ENCODE measurements at regions not wholly inside any gene's neighbourhood (a gene's known extent, or its start where the extent isn't known, plus 50 kb on each side); places are given as distances from the start of the nearest gene placed in this dataset.

- TF ChIP-seq CTCF (IDR thresholded peaks at IDR 0.05; ENCODE audit: insufficient read depth, low read length) = no peak
- no peak for TF ChIP-seq POLR2AphosphoS5 (IDR thresholded peaks at IDR 0.05; ENCODE audit: low read depth)
- TF ChIP-seq REST (IDR thresholded peaks at IDR 0.05; ENCODE audit: insufficient replicate concordance, low read depth) = no peak
Measured at GRCh38 chr4:133323670-133324069, 174.6 kb downstream of the PCDH10 start.
